ENCODE measurements at regions not wholly inside any gene's neighbourhood (a gene's known extent, or its start where the extent isn't known, plus 50 kb on each side); places are given as distances from the start of the nearest gene placed in this dataset.

DNA sequence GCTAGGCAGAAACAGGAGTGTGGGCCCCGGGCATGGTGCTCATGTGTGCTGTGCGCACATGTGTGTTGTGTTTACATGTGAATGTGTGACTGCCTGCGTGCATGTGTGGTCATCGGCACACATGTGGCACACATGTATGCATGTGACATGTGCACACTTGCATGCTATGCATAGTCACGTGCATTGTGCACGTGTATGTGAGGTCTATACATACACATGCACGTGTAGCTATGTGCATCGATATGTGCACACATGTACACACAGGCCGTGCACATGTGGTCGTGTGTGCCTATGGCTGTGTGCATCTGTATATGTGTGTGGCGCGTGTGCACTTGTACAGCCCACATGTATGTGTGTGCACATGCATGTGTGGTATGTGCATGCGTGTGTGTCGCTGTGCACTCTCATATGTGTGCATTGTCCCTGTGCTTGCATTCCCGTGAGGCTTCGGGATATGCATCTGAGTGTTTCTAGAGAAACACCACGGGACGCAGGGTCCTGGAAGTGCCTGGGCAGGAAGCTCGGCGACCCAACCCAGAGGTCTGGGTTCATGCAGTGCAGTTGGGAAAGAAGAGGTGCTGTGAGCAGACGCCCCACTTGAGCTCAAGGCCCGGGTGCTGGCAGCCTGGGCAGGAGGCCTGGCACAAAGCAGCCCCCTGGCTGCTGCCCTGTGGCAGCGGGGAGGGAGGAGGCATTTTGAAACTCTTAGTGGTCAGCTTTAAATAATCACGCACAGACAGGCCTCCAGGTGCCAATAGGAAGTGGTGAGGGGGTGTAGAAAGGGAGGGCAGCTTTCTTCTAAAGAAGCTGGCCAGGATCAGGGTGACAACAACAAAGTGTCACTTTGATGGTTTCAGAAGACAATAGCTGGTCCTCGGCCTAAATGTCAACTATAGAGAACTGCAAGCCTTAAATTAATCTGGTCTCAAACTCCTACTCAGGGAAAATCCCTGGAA, 410.0 kb upstream of the MGMT start:
- H3K27me3 ChIP-seq (ENCODE audit: control insufficient read depth in 1 of 2, insufficient read depth in 2 of 2, low read length in 2 of 2): peaks cover 1 to 5% of the 10 kb centered on the region in 2 experiments; a peak in 1 of 5 replicates
- H3K36me3 ChIP-seq (replicated peaks in 1 of 2; ENCODE audit: control insufficient read depth in 1 of 2, insufficient read depth in 2 of 2, low read length in 2 of 2): no peaks in the 10 kb centered on the region
- H3K4me2 ChIP-seq (ENCODE audit: low read depth, low read length): no peak overlapping the region
- H2AFZ ChIP-seq (ENCODE audit: low read length): no peak overlapping the region
- no TSS peak for BruUV-seq (replicated peaks)
- 25% methylated on average over 14 of the region's 25 CpGs for WGBS (ENCODE audit: low lambda C conversion rate)
- H3K27ac ChIP-seq (ENCODE audit: extremely low read length, insufficient read depth, low read length): no peak overlapping the region
- H3K4me1 ChIP-seq (ENCODE audit: insufficient read depth, low read length): no peaks in the 10 kb centered on the region
- POLR2A ChIA-PET: no interaction called here
- no peak overlapping the region for H3K4me3 ChIP-seq (replicated peaks in 1 of 3; ENCODE audit: insufficient read depth in 1 of 3, low read depth in 2 of 3, low read length in 3 of 3)
- H4K20me1 ChIP-seq (ENCODE audit: insufficient read depth, low read length): no peaks in the 10 kb centered on the region
- no peaks in the 10 kb centered on the region for H3K79me2 ChIP-seq (ENCODE audit: insufficient read depth, low read length)
- CTCF ChIA-PET (ENCODE audit: low intra/inter-chr PET ratio, low total read pairs): no interaction called here
- H3K9ac ChIP-seq (ENCODE audit: insufficient read depth, low read depth, low read length): no peak overlapping the region
- no peaks in the 10 kb centered on the region for H3K9me3 ChIP-seq (ENCODE audit: low read length)
- FAIRE-seq (no peak), DNase-seq (ENCODE audit: low spot score) (no peak), ATAC-seq (no peak)
- in situ Hi-C loops (cut with HindIII; ENCODE audit: extremely low pct_ligation_motif_present, low pct_unique_long_range_greater_than_20kb) (no loop called here), intact Hi-C loops (cut with micrococcal nuclease; ENCODE audit: unreplicated experiment) (no loop called here)
- TF ChIP-seq NPAS2 (CRISPR knock-in tag; IDR thresholded peaks at IDR 0.05; ENCODE audit: borderline replicate concordance): no peak
- TF ChIP-seq AHR (CRISPR knock-in tag; IDR thresholded peaks at IDR 0.05): no peak
- no peak for TF ChIP-seq ELF3 (CRISPR knock-in tag; IDR thresholded peaks at IDR 0.05)
- peak; percentile 99 for TF ChIP-seq MNT (IDR thresholded peaks at IDR 0.05)

DNA sequence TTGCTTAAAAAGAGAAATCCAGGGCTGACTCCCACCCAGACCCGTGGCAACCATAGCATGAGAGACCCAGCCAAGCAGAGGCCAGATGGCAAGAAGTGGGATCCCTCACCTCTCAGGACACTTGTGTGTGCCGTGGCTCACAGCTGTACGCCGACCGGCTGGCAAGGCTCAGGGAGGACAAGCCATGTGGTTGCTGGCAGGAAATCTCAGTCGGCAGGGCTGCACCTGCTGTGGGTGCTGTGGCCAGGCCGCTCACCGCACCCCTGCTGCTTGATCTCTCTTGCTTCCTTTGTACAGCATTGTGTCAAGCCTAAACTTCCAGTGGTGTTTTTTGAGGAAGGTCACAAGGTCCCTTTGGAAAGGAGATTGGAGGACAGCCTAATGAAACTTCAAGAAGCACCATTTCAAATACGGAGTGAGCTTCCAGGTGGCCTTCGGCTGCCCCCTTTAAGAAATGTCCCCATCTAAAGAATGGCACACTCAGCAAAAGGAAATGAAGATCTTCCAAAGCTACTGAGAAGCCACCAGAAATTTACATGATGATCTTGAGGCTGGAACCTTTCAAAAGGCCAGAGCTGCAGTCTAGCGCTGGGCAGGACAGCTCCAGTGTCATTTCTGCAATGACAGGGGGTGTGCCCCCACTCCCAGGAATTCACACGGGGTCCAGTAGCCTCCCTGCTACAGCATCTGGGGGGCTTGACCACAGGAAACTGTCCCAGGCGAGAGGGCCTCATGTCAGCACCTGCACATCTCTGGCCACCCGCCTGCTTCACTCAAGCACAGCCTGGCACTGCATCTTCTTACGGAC, 409.0 kb upstream of the MGMT start:
- no peak overlapping the region for H3K4me2 ChIP-seq (ENCODE audit: low read depth, low read length)
- in situ Hi-C loops (cut with HindIII; ENCODE audit: extremely low pct_ligation_motif_present, low pct_unique_long_range_greater_than_20kb): no loop called here
- no peaks in the 10 kb centered on the region for H3K36me3 ChIP-seq (replicated peaks in 1 of 2; ENCODE audit: control insufficient read depth in 1 of 2, insufficient read depth in 2 of 2, low read length in 2 of 2)
- ATAC-seq (no peak), FAIRE-seq (no peak), DNase-seq (ENCODE audit: low spot score) (no peak)
- H3K4me3 ChIP-seq (replicated peaks in 1 of 3; ENCODE audit: insufficient read depth in 1 of 3, low read depth in 2 of 3, low read length in 3 of 3): no peak overlapping the region
- no TSS peak for BruUV-seq (replicated peaks)
- H3K9me3 ChIP-seq (ENCODE audit: low read length): no peaks in the 10 kb centered on the region
- TF ChIP-seq DR1 (CRISPR knock-in tag; IDR thresholded peaks at IDR 0.05) (no peak), ZNF441 (CRISPR knock-in tag; IDR thresholded peaks at IDR 0.05; ENCODE audit: borderline replicate concordance) (no peak), MAFK (conservative IDR thresholded peaks at IDR 0.05 in 1 of 2, IDR thresholded peaks at IDR 0.05 in 1 of 2; ENCODE audit: low read length in 2 of 2) (0 out of 4 replicates have a peak, but pooled peaks of 1 of the 2 experiments have one; percentile 25)
- POLR2A ChIA-PET: no interaction called here
- H4K20me1 ChIP-seq (ENCODE audit: insufficient read depth, low read length): no peaks in the 10 kb centered on the region
- CTCF ChIA-PET (ENCODE audit: low intra/inter-chr PET ratio, low total read pairs): no interaction called here
- no peak overlapping the region for H3K9ac ChIP-seq (ENCODE audit: insufficient read depth, low read depth, low read length)
- WGBS (ENCODE audit: low lambda C conversion rate): 0% methylated on average over 5 of the region's 15 CpGs
- intact Hi-C loops (cut with micrococcal nuclease; ENCODE audit: unreplicated experiment): no loop called here
- no peak overlapping the region for H2AFZ ChIP-seq (ENCODE audit: low read length)
- no peaks in the 10 kb centered on the region for H3K79me2 ChIP-seq (ENCODE audit: insufficient read depth, low read length)
- no peak overlapping the region for H3K27ac ChIP-seq (ENCODE audit: extremely low read length, insufficient read depth, low read length)
- H3K4me1 ChIP-seq (ENCODE audit: insufficient read depth, low read length): no peaks in the 10 kb centered on the region
- H3K27me3 ChIP-seq (ENCODE audit: control insufficient read depth in 1 of 2, insufficient read depth in 2 of 2, low read length in 2 of 2): peaks cover 1 to 5% of the 10 kb centered on the region in 2 experiments; a peak in 2 of 5 replicates

All from HepG2 (cell line).